HPDE6-E6E7 (cell line): ENCODE measurements at regions not wholly inside any gene's neighbourhood (a gene's known extent, or its start where the extent isn't known, plus 50 kb on each side); places are given as distances from the start of the nearest gene placed in this dataset.
A peak's percentile ranks its signal among the peaks of the same experiment; 100 is the strongest.

Experiments used
- DNase-seq: peaks from one replicate; pipeline ENCODE4 v3.0.0; 2011; ENCODE audit warnings: missing footprints; ENCODE audit errors: extremely low spot score

GRCh38 chr3:194971965-194972364 is 286.3 kb downstream of the FAM43A start:
- DNase-seq, result no peak

DNA sequence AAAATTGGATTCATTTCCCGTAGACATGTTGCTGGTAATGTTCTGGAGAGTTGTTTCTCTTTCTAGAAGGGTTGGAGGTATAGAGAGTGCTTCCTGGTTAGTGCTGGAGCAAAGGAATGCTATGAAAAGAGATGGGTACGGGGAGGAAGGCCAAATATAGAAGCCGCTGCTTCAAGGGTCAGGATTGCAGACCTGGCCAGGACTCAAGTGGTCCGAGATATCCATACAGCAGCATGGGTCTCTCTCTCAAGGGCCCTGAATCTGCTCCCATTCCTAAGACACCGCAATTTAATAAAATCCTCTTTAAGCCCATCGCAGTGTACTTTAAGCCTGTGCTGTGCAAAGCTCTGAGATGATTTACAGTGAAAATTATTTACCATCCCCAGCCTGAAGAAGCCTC is 287.0 kb downstream of the FAM43A start:
- no peak for DNase-seq

- no peak for DNase-seq
These were observed 287.8 kb downstream of the FAM43A start for GRCh38 chr3:194973366-194974000.

- no peak for DNase-seq
These were observed 288.9 kb downstream of the FAM43A start for GRCh38 chr3:194974468-194975135.

GRCh38 chr3:194976049-194976451 is 290.4 kb downstream of the FAM43A start:
- no peak for DNase-seq

- DNase-seq, result no peak
These were observed 291.2 kb downstream of the FAM43A start for GRCh38 chr3:194976874-194977273.

DNA sequence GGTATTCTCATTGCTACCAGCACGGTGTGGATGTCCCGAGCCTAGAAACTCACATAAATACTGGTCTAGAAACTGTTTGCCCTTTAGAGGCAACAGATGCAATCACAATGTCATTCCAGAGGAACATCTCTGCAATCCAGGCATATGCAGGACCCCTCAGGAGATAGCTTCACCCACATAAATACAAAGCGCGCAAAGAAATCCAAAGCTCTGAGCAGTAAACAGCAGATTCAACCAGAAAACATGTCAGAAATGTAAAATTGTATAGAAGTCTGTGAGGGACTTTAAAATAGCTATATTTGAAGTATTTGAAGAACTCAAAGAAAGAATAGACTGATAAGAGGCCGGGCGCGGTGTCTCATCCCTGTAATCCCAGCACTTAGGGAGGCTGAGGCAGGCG is 291.7 kb downstream of the FAM43A start:
- DNase-seq, result no peak

DNA sequence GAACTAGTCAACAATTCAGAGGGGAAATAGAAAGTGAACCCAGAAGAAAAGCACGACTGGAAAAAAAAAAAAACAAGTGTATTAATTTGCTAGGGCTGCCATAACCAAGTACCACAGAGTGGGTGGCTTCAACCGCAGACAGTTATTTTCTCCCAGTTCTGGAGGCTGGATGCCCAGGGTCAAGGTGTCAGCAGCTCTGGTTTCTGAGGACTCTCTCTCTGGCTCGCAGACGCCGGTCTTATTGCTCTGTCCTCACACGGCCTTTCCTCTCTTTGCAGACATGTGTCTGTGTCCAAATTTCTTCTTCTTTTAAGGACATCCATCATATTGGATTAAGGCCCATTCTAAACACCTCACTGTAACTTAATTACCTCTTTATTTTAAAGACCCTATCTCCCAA is 291.8 kb downstream of the XXYLT1 start:
- DNase-seq, result no peak

GRCh38 chr3:194982472-194982871 is 288.5 kb downstream of the XXYLT1 start:
- no peak for DNase-seq

DNA sequence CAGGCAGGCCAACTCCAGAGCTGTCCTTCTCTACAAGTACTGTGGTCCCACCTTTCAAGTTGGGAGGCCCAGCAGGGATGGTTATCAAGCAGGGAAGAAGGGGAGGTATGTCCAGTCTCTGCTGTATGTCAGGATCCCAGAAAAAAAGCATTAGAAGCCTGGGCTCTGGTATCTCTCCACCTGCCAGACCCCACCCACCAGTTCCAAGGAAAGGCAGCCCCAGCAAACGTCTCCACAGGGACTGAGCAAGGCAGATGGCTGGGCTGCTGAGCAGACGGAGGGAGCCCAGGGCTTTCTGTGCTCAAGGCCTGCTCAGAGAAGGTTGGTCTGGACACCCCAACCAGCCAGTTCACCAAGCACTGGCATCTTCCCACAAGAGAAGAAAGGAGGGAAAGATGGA is 287.8 kb downstream of the XXYLT1 start:
- DNase-seq, result no peak

GRCh38 chr3:194983620-194984019 is 287.3 kb downstream of the XXYLT1 start:
- DNase-seq, result no peak

DNA sequence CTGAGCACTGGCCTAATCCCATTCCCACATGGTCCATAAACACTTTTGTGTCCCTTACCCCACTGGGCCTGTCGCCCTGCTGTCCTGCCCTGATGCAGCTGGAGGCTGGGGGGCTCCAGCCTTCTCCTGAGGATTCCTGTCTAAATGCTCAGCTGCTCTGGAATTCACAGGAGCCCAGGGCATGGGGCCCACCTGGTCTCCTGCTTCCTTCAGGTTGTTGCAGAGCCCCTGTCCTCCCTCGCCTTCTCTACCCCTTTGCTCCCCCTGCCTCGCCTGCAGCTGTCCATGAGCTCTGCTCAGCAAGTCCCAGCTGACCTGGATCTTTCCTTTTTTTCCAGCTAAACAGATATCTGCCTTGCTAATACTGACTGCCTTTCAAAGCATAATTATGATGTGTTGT is 286.9 kb downstream of the XXYLT1 start:
- no peak for DNase-seq

GRCh38 chr3:194984622-194985021 is 286.3 kb downstream of the XXYLT1 start:
- no peak for DNase-seq

DNA sequence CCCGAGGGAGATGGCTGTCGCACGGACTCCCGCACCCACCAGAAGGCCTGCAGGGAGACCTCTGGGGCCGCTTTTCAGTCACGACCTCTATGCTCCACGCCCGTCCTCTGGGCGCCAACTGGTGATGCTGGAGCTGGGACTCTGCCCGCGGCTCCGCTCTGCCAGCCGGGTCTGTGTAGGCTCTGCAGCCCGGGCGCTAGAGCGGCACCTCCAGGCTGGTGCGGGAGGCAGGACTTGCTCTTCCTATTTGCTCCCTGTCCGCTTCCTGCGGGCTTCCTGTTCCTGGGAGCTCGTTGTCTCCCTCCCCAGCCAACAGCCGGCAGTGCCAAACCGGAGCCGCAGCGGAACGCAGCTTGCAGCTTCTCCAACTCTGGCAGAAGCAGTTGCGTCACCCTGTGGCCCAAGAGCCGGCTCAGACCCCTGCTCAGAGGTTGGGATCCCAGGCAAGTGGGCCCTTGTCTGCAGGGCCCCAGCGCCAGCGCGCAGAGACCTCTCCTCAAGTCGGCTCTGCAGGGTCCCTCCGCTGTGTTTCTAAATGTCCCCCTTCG is 285.9 kb downstream of the XXYLT1 start:
- DNase-seq, result no peak

DNA sequence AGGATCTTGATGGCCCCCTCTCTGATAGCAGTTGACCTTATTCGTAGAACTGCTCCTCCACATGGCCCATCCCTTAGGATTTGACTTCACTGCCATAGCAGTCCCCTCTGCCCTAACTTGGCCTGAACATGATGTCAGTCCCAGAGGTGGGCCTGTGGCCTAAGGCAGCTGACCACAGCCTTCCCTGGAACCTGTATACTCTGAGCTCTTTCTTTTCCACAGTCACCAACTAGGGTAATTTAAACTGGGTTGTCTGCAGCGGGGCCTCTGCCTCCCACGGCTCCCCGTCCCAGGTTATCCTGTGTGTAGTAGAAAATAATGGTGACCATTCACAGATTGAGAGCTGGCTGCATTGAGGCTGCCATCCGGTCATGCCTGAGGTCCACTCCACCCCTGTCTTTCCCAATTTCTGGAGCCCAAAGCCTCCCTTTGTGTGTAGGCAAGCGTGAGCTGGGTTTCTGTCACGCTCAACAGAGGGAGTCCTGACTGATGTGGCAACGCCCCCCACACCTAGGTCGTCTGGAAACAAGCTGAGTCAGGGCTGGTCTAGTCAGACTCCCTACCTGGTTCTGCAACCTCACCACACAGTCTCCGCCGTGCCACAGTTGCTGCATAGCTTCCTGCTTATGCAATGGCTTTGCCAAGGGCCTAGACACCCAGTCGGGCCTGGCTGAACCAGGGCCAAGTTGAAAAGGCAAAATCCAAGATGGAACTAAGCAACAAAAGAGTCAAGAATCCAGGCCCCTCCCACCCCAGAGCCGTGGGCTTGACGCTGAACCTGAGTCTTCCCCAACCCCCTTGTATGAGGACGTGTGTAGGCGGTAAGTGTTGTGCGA is 284.5 kb downstream of the XXYLT1 start:
- DNase-seq, result peak; percentile 90

GRCh38 chr3:194987571-194988494 is 283.1 kb downstream of the XXYLT1 start:
- DNase-seq, result no peak

GRCh38 chr3:194988495-194989165 is 282.3 kb downstream of the XXYLT1 start:
- DNase-seq, result no peak

DNA sequence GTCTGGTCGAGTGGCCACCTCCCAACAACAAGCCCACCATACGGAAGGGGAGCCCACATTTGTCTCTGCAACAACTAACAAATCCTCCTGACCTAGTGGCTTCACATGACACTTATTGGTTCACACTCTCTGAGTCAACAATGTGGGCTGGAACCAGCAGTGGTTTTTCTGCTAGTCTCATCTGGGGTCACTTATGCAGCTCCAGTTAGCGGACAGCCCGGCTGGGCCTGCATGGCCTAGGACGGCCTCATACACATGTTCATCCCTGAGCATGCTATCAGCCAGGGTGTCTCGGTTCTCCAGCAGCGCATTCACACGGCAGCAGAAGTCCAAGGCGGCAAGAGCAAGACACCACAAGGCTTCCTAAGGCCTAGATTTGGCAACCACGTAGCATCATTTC is 281.7 kb downstream of the XXYLT1 start:
- DNase-seq, result no peak

DNA sequence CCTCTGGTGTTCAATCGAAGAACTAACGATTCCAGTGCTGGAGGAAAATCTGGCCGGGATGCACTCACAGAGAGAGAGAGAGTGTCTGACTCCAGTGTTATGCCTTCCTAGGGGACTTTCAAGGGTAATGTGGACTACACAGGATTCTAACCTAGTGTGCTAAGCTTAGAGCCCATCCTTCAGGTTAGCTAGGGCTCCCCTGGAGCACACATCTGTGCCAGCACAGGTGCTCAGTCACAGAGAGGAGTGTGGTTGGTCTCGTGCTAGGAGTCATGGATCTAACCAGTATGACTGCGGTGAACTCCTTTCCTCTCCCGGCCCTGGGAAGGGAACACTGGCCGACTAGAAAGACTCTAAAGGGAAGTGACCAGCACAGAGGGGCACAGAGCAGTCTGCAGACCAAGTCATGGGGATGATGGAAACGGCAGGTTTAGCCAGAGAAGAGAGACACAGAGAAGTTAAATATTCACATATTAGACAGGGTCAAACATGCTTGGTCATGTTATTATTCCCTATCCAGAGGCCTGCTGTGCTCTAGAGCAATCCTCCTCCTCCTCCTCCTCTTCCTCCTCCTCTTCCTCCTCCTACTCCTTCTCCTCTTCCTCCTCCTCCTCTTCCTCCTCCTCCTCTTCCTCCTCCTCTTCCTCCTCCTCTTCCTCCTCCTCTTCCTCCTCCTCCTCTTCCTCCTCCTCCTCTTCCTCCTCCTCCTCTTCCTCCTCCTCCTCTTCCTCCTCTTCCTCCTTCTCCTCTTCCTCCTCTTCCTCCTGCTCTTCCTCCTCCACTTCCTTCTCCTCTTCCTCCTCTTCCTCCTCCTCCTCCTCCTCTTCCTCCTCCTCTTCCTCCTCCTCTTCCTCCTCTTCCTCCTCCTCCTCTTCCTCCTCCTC is 280.3 kb downstream of the XXYLT1 start:
- DNase-seq, result no peak

DNA sequence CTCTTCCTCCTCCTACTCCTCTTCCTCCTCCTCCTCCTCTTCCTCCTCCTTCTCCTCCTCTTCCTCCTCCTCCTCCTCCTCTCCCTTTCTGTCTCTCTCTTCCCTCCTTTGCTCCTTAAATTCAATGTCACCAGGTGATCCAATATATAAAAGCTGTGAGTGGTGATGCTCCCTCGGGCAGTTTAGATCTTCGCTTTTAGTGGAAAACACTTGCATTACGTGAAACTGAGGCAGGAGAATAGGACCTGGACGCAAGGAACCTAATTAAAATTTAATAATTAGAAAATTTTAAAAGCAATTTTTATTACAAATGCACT is 279.7 kb downstream of the XXYLT1 start:
- DNase-seq, result no peak
